Pons (tissue), 1 donor: ENCODE measurements at regions not wholly inside any gene's neighbourhood (a gene's known extent, or its start where the extent isn't known, plus 50 kb on each side); places are given as distances from the start of the nearest gene placed in this dataset.
"Not testable (repeated sequence)": the region's sequence is repeated elsewhere in the genome, so short reads cannot be mapped to it uniquely, and the experiment has no call there.

ENCODE experiments used
- DNase-seq: peaks from one replicate; pipeline ENCODE4 v3.0.0-alpha.2; 2016; ENCODE audit warnings: low spot score

- no peak for DNase-seq
Measured at GRCh38 chr14:44785096-44785495, 176.7 kb downstream of the KLHL28 start.

- no peak for DNase-seq
Measured at GRCh38 chr14:44783901-44784300, 177.8 kb downstream of the KLHL28 start.

GRCh38 chr14:44782775-44783238 lies 178.9 kb downstream of the KLHL28 start:
- no peak for DNase-seq

GRCh38 chr14:44780989-44781388 lies 180.8 kb downstream of the KLHL28 start:
- DNase-seq = no peak

- no peak for DNase-seq
Measured at GRCh38 chr14:44778604-44779003, 183.1 kb downstream of the KLHL28 start.

GRCh38 chr14:44777584-44777983 lies 184.2 kb downstream of the KLHL28 start:
- DNase-seq = no peak

- no peak for DNase-seq
Measured at GRCh38 chr14:44775248-44775647, 186.5 kb downstream of the KLHL28 start.

- DNase-seq = no peak
Measured at GRCh38 chr14:44774396-44774795, 187.4 kb downstream of the KLHL28 start.

- no peak for DNase-seq
Measured at GRCh38 chr14:44771496-44771895, 190.3 kb downstream of the KLHL28 start.

GRCh38 chr14:44770201-44770600 lies 191.5 kb downstream of the KLHL28 start:
- no peak for DNase-seq

- no peak for DNase-seq
Measured at GRCh38 chr14:44768935-44769334, 192.8 kb downstream of the KLHL28 start.

GRCh38 chr14:44767646-44768173 lies 194.0 kb downstream of the KLHL28 start:
- DNase-seq = no peak

GRCh38 chr14:44766285-44766684 lies 195.5 kb downstream of the KLHL28 start:
- DNase-seq = no peak

- no peak for DNase-seq
Measured at GRCh38 chr14:44763356-44763755, 198.4 kb downstream of the KLHL28 start.

- no peak for DNase-seq
Measured at GRCh38 chr14:44759277-44759676, 202.5 kb downstream of the KLHL28 start.

GRCh38 chr14:44756554-44756953 lies 205.2 kb downstream of the KLHL28 start:
- DNase-seq = no peak

GRCh38 chr14:44745371-44745770 lies 216.4 kb downstream of the KLHL28 start:
- DNase-seq = no peak

GRCh38 chr14:44742202-44742601 lies 219.5 kb downstream of the KLHL28 start:
- no peak for DNase-seq

- no peak for DNase-seq
Measured at GRCh38 chr14:44741431-44741830, 220.3 kb downstream of the KLHL28 start.

GRCh38 chr14:44736326-44736725 lies 225.4 kb downstream of the KLHL28 start:
- no peak for DNase-seq

GRCh38 chr14:44732144-44732543 lies 225.1 kb upstream of the FSCB start:
- DNase-seq = no peak

GRCh38 chr14:44730860-44731259 lies 223.8 kb upstream of the FSCB start:
- no peak for DNase-seq

- not testable (repeated sequence) for DNase-seq
Measured at GRCh38 chr14:44721395-44721794, 214.3 kb upstream of the FSCB start.

- no peak for DNase-seq
Measured at GRCh38 chr14:44720707-44721106, 213.6 kb upstream of the FSCB start.
